GM12892 (cell line): ENCODE measurements at regions not wholly inside any gene's neighbourhood (a gene's known extent, or its start where the extent isn't known, plus 50 kb on each side); places are given as distances from the start of the nearest gene placed in this dataset.

ENCODE experiments used
- DNase-seq: peaks from one replicate; pipeline ENCODE4 v3.0.0; 2011; ENCODE audit not compliant: insufficient read length
- FAIRE-seq: peaks from 2 replicates; lab custom pipeline; 2011; peaks lifted over from hg19 to GRCh38; lab: Jason Lieb, UNC
- POLR2A ChIP-seq: IDR thresholded peaks from 2 replicates; pipeline ENCODE4 v1.6.1; 2011; ENCODE audit warnings: low read depth, low read length, control low read depth
- POLR2AphosphoS5 ChIP-seq: IDR thresholded peaks from 2 replicates; pipeline ENCODE4 v1.6.1; 2011; ENCODE audit warnings: low read depth, low read length, control low read depth
- TAF1 ChIP-seq: IDR thresholded peaks from 2 replicates; pipeline ENCODE4 v1.6.1; 2011; ENCODE audit warnings: low read depth, mild to moderate bottlenecking, control low read depth, low read length, borderline replicate concordance

- no peak for FAIRE-seq
These were observed 78.9 kb downstream of the MICALL2 start for GRCh38 chr7:1380231-1380815.

DNA sequence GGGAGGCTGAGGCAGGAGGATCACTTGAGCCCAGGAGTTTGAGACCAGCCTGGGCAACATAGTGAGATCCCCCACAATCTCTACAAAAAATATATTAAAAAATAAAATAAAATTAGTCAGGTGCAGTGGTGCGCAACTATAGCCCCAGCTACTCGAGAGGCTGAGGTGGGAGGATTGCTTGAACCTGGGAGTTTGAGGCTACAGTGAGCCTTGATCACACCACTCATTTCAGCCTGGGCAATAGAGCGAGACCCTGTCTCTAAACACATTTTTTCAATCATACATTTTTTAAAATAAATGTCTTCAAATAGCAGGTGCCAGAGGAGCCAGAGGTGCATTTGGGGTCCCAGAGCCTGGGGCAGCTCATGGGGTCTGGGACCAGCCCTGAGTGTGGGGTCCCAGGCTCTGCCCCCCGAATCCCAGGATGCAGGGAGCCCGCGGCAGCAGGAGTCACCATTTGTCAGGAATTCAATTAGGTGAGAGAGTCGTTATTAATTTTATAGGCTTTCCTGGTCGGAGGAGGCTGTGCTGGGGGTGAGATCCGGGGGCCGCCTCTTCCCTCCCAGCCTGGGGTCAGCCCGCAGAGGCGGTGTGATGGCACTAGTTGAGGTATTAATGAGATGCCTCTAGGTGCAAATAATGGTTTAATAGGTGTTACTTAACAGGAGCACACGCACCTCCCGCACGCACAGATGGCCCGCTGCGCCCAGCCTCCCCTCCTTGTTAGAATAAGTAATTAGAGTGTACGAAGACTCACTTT, 78.3 kb downstream of the MICALL2 start:
- DNase-seq (no peak), FAIRE-seq (no peak)
- TF ChIP-seq POLR2AphosphoS5 = no peak
- no peak for TF ChIP-seq TAF1
- no peak for TF ChIP-seq POLR2A

More at GRCh38 chr7:1380231-1380815, 78.9 kb downstream of the MICALL2 start:
- no peak for DNase-seq
- TF ChIP-seq POLR2A (no peak), TAF1 (no peak), POLR2AphosphoS5 (no peak)

GRCh38 chr7:1382553-1383397, 76.5 kb downstream of the MICALL2 start:
- FAIRE-seq (no peak), DNase-seq (no peak)
- no peak for TF ChIP-seq POLR2A

GRCh38 chr7:1383398-1384112, 75.7 kb downstream of the MICALL2 start:
- no peak for FAIRE-seq

DNA sequence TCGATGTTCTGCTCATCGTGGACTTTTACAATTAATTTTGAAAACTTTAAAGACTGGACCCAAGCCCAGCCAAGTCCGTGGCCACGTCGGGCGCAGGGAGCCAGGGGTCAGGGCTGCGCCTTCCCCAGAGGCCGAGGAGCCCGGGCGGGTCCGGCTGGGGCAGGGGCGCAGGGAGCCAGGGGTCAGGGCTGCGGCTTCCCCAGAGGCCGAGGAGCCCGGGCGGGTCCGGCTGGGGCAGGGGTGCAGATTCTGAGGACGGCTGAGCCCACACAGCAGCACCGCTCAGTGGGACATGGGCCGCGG, 75.2 kb downstream of the MICALL2 start:
- FAIRE-seq (no peak), DNase-seq (no peak)
- no peak for TF ChIP-seq POLR2A
- TF ChIP-seq TAF1 = no peak
- no peak for TF ChIP-seq POLR2AphosphoS5

More at GRCh38 chr7:1383398-1384112, 75.7 kb downstream of the MICALL2 start:
- TF ChIP-seq POLR2A (no peak), POLR2AphosphoS5 (no peak), TAF1 (no peak)
- no peak for DNase-seq
